HuH-7 (cell line): ENCODE measurements at regions not wholly inside any gene's neighbourhood (a gene's known extent, or its start where the extent isn't known, plus 50 kb on each side); places are given as distances from the start of the nearest gene placed in this dataset.

Experiments used
- DNase-seq: peaks from one replicate; pipeline ENCODE4 v3.0.0; 2011; ENCODE audit warnings: low spot score

DNA sequence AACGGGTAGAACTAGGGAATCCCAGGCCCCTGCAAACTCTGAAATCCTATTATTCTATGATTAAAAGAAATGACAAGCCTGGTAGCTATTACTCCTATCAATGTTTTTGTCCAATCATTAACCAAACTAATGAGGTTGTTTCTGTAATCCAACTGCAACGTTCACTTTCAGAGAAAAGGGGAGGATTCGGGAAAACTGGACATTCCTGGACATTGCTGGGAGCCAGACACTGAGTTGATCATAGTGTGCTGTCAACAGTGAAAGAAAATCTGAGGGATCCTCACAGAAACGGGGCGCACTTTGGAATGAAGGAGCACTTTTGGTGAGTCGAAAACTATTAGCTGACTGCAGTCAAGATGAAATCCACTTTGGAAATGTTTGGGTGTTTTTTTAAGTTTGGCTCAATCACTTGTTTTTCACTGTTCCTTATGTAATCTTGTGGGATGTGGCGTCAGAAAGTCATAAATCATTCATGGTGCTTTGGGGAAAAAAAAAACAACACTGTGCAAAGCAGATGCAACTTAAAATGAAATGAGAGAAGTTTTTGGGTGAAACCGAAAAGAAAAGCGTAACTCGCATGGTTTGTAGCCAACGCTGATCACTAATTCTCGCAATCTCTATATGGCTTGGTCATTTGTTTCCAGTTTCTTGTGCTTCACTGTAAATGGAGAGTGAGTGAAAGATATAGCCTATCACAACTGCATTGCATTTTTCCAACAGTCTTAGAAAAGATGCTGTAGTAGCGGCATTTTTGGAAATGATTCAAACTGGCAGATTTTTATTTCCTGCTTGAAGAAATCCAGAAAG is 51.2 kb upstream of the ADRA1B start:
- DNase-seq: no peak

- DNase-seq: no peak
Observed at GRCh38 chr5:159866093-159866492, 50.2 kb upstream of the ADRA1B start.
